HEK293 (cell line): ENCODE measurements at regions not wholly inside any gene's neighbourhood (a gene's known extent, or its start where the extent isn't known, plus 50 kb on each side); places are given as distances from the start of the nearest gene placed in this dataset.
A peak's percentile ranks its signal among the peaks of the same experiment; 100 is the strongest.

Source experiments
- CTCF ChIA-PET: fragments of 350-600 bp; formaldehyde crosslinking; extraction: SDS; loops from one replicate; lab custom pipeline; 2021; ENCODE audit warnings: antibody characterized with exemption; lab: Yijun Ruan, JAX
- POLR2A ChIA-PET: fragments of 300-600 bp; formaldehyde crosslinking; extraction: SDS; loops from one replicate; lab custom pipeline; 2020; ENCODE audit warnings: antibody characterized with exemption, inconsistent platforms; lab: Yijun Ruan, JAX
- H3K27ac ChIP-seq: fragments of 200-500 bp; sonication (Bioruptor generic); 2 replicates; pipeline ENCODE4 v1.5.1; 2014; ENCODE audit warnings: low read depth, low read length, control low read depth, inconsistent platforms; ENCODE audit errors: extremely low read depth
- H3K36me3 ChIP-seq, 2 experiments: fragments of 200-500 bp in 1 of 2; sonication (Bioruptor generic) in 1 of 2; 1 replicate in 1 of 2; 2 replicates in 1 of 2; pipeline ENCODE4 v1.5.1; 2014 to 2017; ENCODE audit warnings: inconsistent platforms in 2 of 2, low read length in 2 of 2; ENCODE audit not compliant: control insufficient read depth in 2 of 2, insufficient read depth in 1 of 2
- H3K4me1 ChIP-seq: fragments of 200-500 bp; sonication (Bioruptor generic); 2 replicates; pipeline ENCODE4 v1.5.1; 2014; ENCODE audit warnings: mild to moderate bottlenecking, low read length, inconsistent platforms; ENCODE audit not compliant: control insufficient read depth, insufficient read depth
- H3K4me3 ChIP-seq: 2 replicates; pipeline ENCODE4 v1.5.1; 2011; ENCODE audit warnings: low read depth, mild to moderate bottlenecking, control low read depth, low read length, moderate library complexity
- H3K9me3 ChIP-seq: fragments of 200-500 bp; sonication (Bioruptor generic); 2 replicates; pipeline ENCODE4 v1.5.1; 2014; ENCODE audit warnings: low read depth, low read length, inconsistent platforms; ENCODE audit not compliant: control insufficient read depth, insufficient read depth
- EGR2 ChIP-seq: fragments of 450-650 bp; formaldehyde crosslinking; IDR thresholded peaks from 2 replicates; pipeline ENCODE4 v1.5.1; 2016; ENCODE audit warnings: low read depth, missing biosample characterization, missing genetic modification characterization
- PRDM2 ChIP-seq: fragments of 450-650 bp; formaldehyde crosslinking; IDR thresholded peaks from 2 replicates; pipeline ENCODE4 v1.5.1; 2016; ENCODE audit warnings: missing biosample characterization, missing genetic modification characterization, borderline replicate concordance
- SETDB1 ChIP-seq: IDR thresholded peaks from one replicate; pipeline ENCODE4 v1.6.1; 2017; ENCODE audit warnings: mild to moderate bottlenecking, low read length, moderate library complexity, mixed read lengths; ENCODE audit not compliant: insufficient read length
- ZFHX2 ChIP-seq: fragments of 450-650 bp; formaldehyde crosslinking; conservative IDR thresholded peaks from 2 replicates; pipeline ENCODE4 v1.5.1; 2016; ENCODE audit warnings: missing biosample characterization, missing genetic modification characterization
- ZFP3 ChIP-seq: fragments of 450-650 bp; formaldehyde crosslinking; IDR thresholded peaks from 2 replicates; pipeline ENCODE4 v1.5.1; 2016; ENCODE audit warnings: low read depth, missing biosample characterization, missing genetic modification characterization
- ZNF121 ChIP-seq: fragments of 450-650 bp; formaldehyde crosslinking; IDR thresholded peaks from 2 replicates; pipeline ENCODE4 v1.5.1; 2016; ENCODE audit warnings: missing biosample characterization, missing genetic modification characterization
- ZNF248 ChIP-seq: fragments of 450-650 bp; formaldehyde crosslinking; IDR thresholded peaks from 2 replicates; pipeline ENCODE4 v1.5.1; 2017; ENCODE audit warnings: missing biosample characterization, missing genetic modification characterization
- ZNF488 ChIP-seq: fragments of 450-650 bp; formaldehyde crosslinking; IDR thresholded peaks from 2 replicates; pipeline ENCODE4 v1.5.1; 2016; ENCODE audit warnings: missing biosample characterization, missing genetic modification characterization
- ZNF549 ChIP-seq: fragments of 450-650 bp; IDR thresholded peaks from 2 replicates; pipeline ENCODE4 v1.5.1; 2018; ENCODE audit warnings: missing biosample characterization, missing genetic modification characterization, mild to moderate bottlenecking, inconsistent platforms, moderate library complexity
- ZXDB ChIP-seq: fragments of 450-650 bp; formaldehyde crosslinking; IDR thresholded peaks from 2 replicates; pipeline ENCODE4 v1.5.1; 2016; ENCODE audit warnings: missing biosample characterization, missing genetic modification characterization
- TF ChIP-seq, protein P1 (sequence below): fragments of 450-650 bp; formaldehyde crosslinking; IDR thresholded peaks from 2 replicates; pipeline ENCODE4 v1.5.1; 2017; ENCODE audit warnings: missing biosample characterization, missing genetic modification characterization
- TF ChIP-seq, protein P2 (sequence below): fragments of 450-650 bp; formaldehyde crosslinking; IDR thresholded peaks from 2 replicates; pipeline ENCODE4 v1.5.1; 2016; ENCODE audit warnings: missing biosample characterization, missing genetic modification characterization, low read depth

- TF ChIP-seq ZFP3 (tag by site-specific recombination) = no peak
- TF ChIP-seq, protein P1, sequence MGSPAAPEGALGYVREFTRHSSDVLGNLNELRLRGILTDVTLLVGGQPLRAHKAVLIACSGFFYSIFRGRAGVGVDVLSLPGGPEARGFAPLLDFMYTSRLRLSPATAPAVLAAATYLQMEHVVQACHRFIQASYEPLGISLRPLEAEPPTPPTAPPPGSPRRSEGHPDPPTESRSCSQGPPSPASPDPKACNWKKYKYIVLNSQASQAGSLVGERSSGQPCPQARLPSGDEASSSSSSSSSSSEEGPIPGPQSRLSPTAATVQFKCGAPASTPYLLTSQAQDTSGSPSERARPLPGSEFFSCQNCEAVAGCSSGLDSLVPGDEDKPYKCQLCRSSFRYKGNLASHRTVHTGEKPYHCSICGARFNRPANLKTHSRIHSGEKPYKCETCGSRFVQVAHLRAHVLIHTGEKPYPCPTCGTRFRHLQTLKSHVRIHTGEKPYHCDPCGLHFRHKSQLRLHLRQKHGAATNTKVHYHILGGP = no peak
- TF ChIP-seq ZNF549 (tag by site-specific recombination) = no peak
- no peak for TF ChIP-seq SETDB1
- no peak for TF ChIP-seq ZNF121 (tag by site-specific recombination)
- Histone ChIP-seq H3K4me1 (no peaks in the 10 kb centered on the region), H3K36me3 (no peaks in the 10 kb centered on the region), H3K4me3 (no peak overlapping the region), H3K27ac (no peak overlapping the region), H3K9me3 (no peaks in the 10 kb centered on the region)
- CTCF ChIA-PET = interaction anchor here (0.6 kb wide), 1 partner anchor 14 kb away, joined by 3 read pairs; no protein-coding TSS in a partner anchor
- POLR2A ChIA-PET = no interaction called here
Observed at GRCh38 chr6:154605882-154606370, 95.4 kb upstream of the CNKSR3 start.

DNA sequence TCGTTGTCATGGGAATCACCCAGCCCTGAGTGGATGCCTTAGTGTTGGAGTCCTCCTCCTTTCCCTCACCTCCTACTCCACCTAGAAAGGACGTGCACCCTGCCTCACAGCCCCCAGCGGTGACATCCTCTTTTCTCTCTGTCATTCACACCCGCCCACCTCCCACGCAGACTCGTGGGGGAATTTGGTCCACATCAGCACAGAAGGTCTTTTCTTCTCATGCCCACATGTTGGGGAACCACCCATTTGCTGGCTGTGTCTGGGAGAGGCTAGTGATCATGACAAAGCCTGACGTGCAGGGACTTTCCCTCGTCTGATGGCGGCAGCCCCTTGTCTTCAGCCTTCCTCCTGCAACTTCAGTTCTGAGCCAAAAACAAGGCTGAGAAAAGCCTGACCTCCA lies 96.0 kb upstream of the CNKSR3 start:
- CTCF ChIA-PET = no interaction called here
- POLR2A ChIA-PET = no interaction called here

More for the DNA sequence above, 96.0 kb upstream of the CNKSR3 start:
- TF ChIP-seq ZNF488 (tag by site-specific recombination) (no peak), ZXDB (no peak), ZFHX2 (tag by site-specific recombination) (peak; percentile 92), ZNF248 (tag by site-specific recombination) (no peak), EGR2 (tag by site-specific recombination) (peak; percentile 96), PRDM2 (tag by site-specific recombination) (no peak)
- TF ChIP-seq, protein P2, sequence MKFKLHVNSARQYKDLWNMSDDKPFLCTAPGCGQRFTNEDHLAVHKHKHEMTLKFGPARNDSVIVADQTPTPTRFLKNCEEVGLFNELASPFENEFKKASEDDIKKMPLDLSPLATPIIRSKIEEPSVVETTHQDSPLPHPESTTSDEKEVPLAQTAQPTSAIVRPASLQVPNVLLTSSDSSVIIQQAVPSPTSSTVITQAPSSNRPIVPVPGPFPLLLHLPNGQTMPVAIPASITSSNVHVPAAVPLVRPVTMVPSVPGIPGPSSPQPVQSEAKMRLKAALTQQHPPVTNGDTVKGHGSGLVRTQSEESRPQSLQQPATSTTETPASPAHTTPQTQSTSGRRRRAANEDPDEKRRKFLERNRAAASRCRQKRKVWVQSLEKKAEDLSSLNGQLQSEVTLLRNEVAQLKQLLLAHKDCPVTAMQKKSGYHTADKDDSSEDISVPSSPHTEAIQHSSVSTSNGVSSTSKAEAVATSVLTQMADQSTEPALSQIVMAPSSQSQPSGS = no peak
- no peak overlapping the region for H3K27ac ChIP-seq
- H3K4me1 ChIP-seq = no peaks in the 10 kb centered on the region
- H3K36me3 ChIP-seq = no peaks in the 10 kb centered on the region
- H3K4me3 ChIP-seq = no peak overlapping the region
- H3K9me3 ChIP-seq = no peaks in the 10 kb centered on the region
